Activated T-helper 9 cell treated with anti-CD3 and anti-CD28 coated beads, Interleukin-2, amount 50 U/mL, for 16 hours (primary cell): ENCODE measurements at regions not wholly inside any gene's neighbourhood (a gene's known extent, or its start where the extent isn't known, plus 50 kb on each side); places are given as distances from the start of the nearest gene placed in this dataset.

Experiments used
- DNase-seq: peaks from one replicate; pipeline ENCODE4 v3.0.0-alpha.2; 2020; ENCODE audit warnings: low read depth

DNA sequence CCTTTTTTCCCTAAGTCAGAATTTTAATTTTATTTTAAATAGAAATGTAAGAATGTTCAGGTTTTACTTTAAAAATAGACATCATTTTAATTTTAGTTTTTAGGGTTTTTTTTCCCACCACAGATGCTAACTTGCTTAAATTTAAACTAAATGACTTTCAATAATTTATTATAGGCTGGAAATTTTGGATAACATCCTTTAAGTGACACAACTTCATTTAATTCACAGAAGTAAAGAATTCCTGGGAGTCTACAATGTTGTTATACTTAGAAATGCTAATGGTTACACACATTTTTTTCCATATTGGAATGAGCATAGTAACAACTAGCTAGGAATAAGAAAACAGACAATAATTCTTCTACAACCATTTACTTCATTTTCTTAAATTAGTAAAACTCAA lies 90.5 kb upstream of the PDE10A start:
- DNase-seq: no peak

GRCh38 chr6:165752451-165752850 lies 89.4 kb upstream of the PDE10A start:
- DNase-seq: no peak

GRCh38 chr6:165751486-165751885 lies 88.4 kb upstream of the PDE10A start:
- DNase-seq: no peak

DNA sequence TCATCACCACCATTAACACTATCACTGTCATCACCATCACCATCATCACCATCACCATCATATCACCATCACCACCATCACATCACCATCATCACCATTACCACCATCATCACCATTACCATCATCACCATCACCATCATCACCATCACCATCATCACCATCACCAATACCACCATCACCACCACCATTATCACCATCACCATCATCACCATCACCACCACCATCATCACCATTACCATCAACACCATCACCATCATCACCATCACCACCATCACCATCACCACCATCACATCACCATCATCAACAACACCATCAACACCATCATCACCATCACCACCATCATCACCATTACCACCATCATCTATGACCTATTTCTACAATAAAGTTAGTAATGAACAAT lies 86.1 kb upstream of the PDE10A start:
- DNase-seq: no peak

DNA sequence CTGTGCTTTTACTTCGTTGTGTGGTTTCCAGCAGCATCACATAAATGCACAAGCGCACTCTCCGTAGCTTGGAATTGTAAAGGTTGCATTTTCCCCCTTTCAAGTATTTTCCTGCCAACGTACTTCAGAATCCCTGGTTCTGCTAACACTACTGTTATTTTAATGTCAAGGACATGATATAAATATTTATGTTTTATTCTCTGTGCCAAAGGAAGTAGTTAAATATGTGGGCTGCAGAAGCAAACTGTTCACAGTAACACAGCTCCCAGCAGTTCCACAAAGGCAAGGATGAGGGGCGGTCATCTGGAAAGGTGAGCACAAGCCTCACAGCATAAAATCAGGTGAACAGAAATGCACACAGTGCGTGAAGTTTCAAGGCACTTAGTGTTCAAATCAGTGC lies 85.3 kb upstream of the PDE10A start:
- DNase-seq: no peak

GRCh38 chr6:165747963-165748362 lies 84.9 kb upstream of the PDE10A start:
- no peak for DNase-seq

DNA sequence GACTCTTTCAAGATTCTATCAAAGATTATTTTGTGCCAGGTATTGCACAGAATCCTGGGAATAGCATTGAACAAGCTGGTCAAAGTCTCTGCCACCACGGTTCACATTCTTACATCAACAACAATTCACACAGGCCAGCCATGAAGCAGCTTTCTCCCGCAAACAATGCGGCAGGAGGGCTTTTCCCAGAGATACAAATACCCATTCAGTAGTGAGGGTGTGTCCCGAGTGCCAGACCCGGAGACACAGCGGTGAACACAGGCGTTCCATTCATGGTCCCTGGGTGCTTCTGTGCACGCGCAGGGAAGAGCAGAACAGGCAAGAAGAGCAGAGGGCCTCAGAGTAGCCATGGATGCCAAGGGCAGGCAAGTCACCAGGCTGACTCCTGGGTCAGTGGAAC lies 83.3 kb upstream of the PDE10A start:
- DNase-seq: no peak

DNA sequence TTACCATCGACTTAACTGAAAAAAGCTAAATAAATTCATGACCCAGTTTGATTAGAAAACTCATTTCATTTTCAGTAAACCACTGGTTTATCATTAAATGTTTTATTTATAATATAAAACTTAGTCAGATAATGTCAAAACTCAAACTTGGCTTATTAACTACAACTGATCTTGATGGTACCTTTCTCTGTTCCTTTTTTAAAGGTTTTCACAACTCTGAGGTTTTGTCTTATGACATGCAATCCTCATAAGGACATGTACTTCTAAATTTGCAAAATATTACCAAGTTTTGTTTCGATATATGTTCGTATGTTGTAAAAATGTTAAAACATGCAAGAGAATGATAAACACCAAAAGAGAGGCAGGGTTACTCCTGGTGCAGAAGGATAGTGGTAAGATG lies 82.5 kb upstream of the PDE10A start:
- no peak for DNase-seq

DNA sequence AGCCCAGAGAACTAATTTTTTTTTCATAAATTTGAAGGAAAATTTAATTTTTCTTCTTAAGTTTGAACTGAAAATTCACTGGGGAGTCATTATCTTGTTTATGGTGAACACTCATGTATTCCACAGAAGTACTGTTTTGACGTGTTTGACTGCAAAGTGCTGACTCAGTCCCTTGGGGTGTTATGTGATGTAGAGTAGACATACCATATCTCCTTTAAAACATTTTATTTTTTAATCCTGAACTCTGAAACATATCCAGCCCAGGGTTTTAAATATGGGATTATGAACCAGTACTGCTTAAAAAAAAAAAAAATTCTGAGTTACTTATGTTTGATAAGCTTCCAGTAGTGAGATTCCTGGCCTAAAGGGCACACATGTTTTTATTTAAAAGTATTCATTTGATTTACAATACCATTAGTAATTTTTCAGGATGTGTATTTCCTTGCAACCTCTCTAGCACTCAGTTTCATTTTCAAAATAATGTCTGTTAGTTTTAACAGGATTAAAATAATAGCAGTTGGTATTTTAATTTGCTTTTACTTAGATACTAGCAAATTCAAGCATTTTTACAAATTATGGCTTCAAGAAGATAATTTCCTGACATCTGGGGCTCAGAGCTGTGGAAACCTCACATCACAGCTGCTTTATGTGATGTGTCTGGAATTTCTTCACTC lies 81.7 kb upstream of the PDE10A start:
- DNase-seq: no peak

DNA sequence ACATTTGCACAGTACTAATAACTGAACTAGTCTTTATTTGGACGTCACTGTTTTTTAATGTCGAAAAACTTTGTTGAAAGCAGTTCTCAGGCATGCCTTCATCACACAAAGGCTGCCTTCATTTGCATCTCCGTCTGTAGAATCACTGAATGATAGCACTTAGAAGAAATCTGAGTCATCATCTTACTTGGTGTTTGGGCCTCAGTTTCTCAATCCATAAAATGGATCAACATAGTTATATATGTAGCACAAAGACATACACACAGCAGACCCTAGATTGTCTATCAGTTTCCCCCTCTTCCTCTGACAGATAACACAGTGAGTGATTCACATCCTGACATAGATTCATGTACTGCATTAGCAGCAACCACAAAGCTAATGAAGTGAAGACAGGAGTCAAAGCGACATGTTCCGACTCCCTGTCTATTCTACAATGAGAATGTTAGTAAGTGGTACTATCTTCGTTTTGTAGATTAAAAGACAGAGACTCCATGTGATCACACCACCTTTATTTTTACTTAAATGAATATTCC lies 80.4 kb upstream of the PDE10A start:
- no peak for DNase-seq

GRCh38 chr6:165742047-165742446 lies 79.0 kb upstream of the PDE10A start:
- no peak for DNase-seq

DNA sequence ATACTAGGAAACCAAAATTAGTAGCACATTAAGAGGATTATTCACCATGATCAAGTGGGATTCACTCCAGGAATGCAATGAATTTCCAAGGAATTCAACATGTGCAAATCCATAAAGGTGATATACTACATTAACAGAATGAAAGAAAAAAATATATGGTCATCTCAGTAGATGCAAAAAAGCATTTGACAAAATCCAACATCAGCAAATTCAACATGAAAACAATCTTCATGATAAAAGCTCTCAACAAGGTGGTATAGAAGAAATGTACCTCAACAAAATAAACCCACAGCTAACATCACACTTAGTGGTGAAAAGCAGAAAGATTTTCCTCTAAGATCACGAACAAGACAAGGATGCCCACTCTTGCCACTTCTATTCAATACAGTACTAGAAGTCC lies 74.4 kb upstream of the PDE10A start:
- DNase-seq: no peak

DNA sequence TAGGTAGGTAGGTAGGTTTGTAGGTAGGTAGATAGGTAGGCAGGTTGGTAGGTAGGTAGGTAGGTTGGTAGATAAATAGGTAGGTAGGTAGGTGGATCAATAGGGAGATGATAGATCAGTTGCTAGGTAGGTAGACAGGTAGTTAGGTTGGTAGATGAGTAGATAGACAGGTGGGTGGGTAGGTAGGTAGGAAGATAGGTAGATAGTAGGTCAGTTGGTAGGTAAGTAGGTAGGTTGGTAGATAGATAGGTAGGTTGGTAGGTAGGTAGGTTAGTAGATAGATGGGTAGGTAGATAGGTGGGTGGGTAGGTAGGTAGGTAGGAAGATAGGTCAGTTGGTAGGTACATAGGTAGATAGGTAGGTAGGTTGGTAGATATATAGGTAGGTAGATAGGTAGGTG lies 72.0 kb upstream of the PDE10A start:
- no peak for DNase-seq

GRCh38 chr6:165733489-165733791 lies 70.4 kb upstream of the PDE10A start:
- no peak for DNase-seq

- DNase-seq: no peak
These were observed 69.9 kb upstream of the PDE10A start for GRCh38 chr6:165732696-165733488.

DNA sequence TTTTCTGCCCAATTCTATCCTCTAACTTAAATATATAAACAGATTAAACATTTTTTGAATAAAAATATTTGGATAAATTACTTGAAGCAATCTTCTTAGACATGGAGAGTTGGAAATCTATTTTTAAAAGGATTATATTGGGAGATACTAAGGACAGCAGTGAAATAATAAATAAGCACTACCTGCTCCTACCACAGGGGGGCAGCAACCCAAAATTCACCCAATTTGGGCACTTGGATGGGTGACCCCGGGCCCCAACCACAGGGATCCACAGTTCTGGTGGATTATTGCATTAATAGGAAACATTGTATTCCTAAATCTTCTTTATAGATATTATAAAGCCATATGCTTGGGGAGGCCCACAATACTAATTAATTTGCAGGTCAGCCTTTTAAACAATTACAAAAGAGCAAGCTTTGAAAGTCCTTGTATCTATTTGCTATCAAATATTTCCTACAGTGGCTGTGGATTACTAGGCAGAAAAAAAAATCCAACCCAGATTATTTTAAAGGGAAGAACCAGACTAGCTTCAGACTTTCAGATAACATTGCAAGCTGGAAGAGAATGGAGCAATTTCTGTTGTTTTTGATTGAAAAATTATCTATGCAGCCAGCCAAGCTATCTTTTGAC lies 66.4 kb upstream of the PDE10A start:
- DNase-seq: no peak

GRCh38 chr6:165728216-165728615 lies 65.2 kb upstream of the PDE10A start:
- DNase-seq: no peak

GRCh38 chr6:165726965-165727381 lies 63.9 kb upstream of the PDE10A start:
- DNase-seq: no peak

DNA sequence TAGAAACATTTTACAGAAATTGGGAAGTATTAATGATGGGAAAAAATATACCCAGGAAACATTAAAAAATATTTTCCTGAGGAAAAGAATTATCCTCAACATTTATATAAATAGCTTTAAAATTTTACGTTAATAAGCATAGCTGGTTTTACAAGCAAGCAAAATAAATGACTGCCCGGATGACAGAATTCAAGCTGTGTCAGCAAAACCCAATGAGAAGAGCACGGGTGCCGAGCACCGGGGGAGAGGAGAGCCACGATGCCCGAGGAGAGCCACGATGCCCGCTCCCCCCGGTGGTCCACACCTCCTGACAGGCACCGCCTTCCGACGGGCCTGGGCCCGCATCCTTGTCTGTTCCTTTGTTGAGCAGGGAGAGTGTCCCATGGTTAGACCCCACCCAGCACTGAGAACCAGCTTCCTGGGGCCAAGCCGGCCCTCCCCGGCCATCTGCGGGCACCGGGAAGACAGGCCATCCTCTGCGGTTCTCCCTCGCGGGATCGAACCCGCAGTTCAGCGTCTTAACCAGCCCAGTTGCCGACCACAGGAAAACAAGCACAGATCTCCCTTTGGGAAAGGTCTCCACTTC lies 63.3 kb upstream of the PDE10A start:
- no peak for DNase-seq

GRCh38 chr6:165725201-165725600 lies 62.2 kb upstream of the PDE10A start:
- no peak for DNase-seq

- DNase-seq: no peak
These were observed 60.3 kb upstream of the PDE10A start for GRCh38 chr6:165723326-165723725.

GRCh38 chr6:165722022-165722421 lies 59.0 kb upstream of the PDE10A start:
- DNase-seq: no peak

- no peak for DNase-seq
These were observed 58.3 kb upstream of the PDE10A start for GRCh38 chr6:165721356-165721755.
